PC-3 (cell line): ENCODE measurements at regions not wholly inside any gene's neighbourhood (a gene's known extent, or its start where the extent isn't known, plus 50 kb on each side); places are given as distances from the start of the nearest gene placed in this dataset.

Source experiments
- ATAC-seq: fragments of 200-7000 bp; cut with Tn5 transposase; 2 replicates; pipeline ENCODE4 v1.9.1; 2020; ENCODE audit warnings: mild to moderate bottlenecking, moderate library complexity
- BruUV-seq: library from RNA; stranded (reverse); fragments of 400-500 nt; replicated peaks from 2 replicates; lab custom pipeline; 2021; lab: Mats Ljungman, UMichigan
- CTCF ChIA-PET: fragments of 300-600 bp; sonication (Branson Sonifier 250); formaldehyde crosslinking; loops from one replicate; lab custom pipeline; 2022; ENCODE audit warnings: antibody characterized with exemption; lab: Charles Lee
- POLR2A ChIA-PET: fragments of 300-600 bp; sonication (Branson Sonifier 250); formaldehyde crosslinking; loops from one replicate; lab custom pipeline; 2022; ENCODE audit warnings: antibody characterized with exemption; ENCODE audit not compliant: unreplicated experiment; lab: Charles Lee
- DNase-seq: peaks from one replicate; pipeline ENCODE4 v3.0.0-alpha.2; 2015
- H2AFZ ChIP-seq: fragments of 300-600 bp; sonication (generic); 2 replicates; pipeline ENCODE4 v1.6.0; 2016; ENCODE audit warnings: antibody characterized with exemption, low read length
- H3F3A ChIP-seq: fragments of 300-600 bp; sonication (generic); one replicate; pipeline ENCODE4 v1.6.0; 2017; ENCODE audit warnings: antibody characterized with exemption, low read length, control low read depth, mild to moderate bottlenecking; ENCODE audit not compliant: unreplicated experiment
- H3K27ac ChIP-seq: fragments of 300-600 bp; sonication (generic); 2 replicates; pipeline ENCODE4 v1.5.1; 2016; ENCODE audit warnings: mild to moderate bottlenecking, low read length
- H3K27me3 ChIP-seq: fragments of 300-600 bp; sonication (generic); 2 replicates; pipeline ENCODE4 v1.6.1; 2016; ENCODE audit warnings: low read length, mixed read lengths
- H3K36me3 ChIP-seq: fragments of 300-600 bp; sonication (generic); 2 replicates; pipeline ENCODE4 v1.6.1; 2016; ENCODE audit warnings: low read depth, mixed run types, low read length, mixed read lengths
- H3K4me1 ChIP-seq: fragments of 300-600 bp; sonication (generic); 2 replicates; pipeline ENCODE4 v1.5.1; 2016; ENCODE audit warnings: low read length; ENCODE audit not compliant: insufficient read depth
- H3K4me2 ChIP-seq: fragments of 300-600 bp; sonication (generic); 2 replicates; pipeline ENCODE4 v1.6.0; 2016; ENCODE audit warnings: low read length
- H3K4me3 ChIP-seq: fragments of 300-600 bp; sonication (generic); 2 replicates; pipeline ENCODE4 v1.5.1; 2016; ENCODE audit warnings: mild to moderate bottlenecking, low read length, mixed read lengths
- H3K79me2 ChIP-seq: fragments of 300-600 bp; sonication (generic); 2 replicates; pipeline ENCODE4 v1.6.1; 2017; ENCODE audit warnings: low read length, mixed read lengths
- H3K9ac ChIP-seq: fragments of 300-600 bp; sonication (generic); 2 replicates; pipeline ENCODE4 v1.6.0; 2016; ENCODE audit warnings: mild to moderate bottlenecking, low read length
- H3K9me2 ChIP-seq: fragments of 300-600 bp; sonication (generic); replicated peaks from 2 replicates; pipeline ENCODE4 v1.6.1; 2016; ENCODE audit warnings: mixed run types, low read length, mixed read lengths
- H3K9me3 ChIP-seq: fragments of 300-600 bp; sonication (generic); 2 replicates; pipeline ENCODE4 v1.6.1; 2016; ENCODE audit warnings: low read length, mixed read lengths
- H4K20me1 ChIP-seq: fragments of 300-600 bp; sonication (generic); 2 replicates; pipeline ENCODE4 v1.6.1; 2016; ENCODE audit warnings: low read length, mixed read lengths
- EZH2 ChIP-seq: fragments of 300-600 bp; sonication (generic); IDR thresholded peaks from one replicate; pipeline ENCODE4 v1.6.1; 2017; ENCODE audit warnings: antibody characterized with exemption, mild to moderate bottlenecking, low read length; ENCODE audit not compliant: unreplicated experiment
- EZH2phosphoT487 ChIP-seq: fragments of 300-600 bp; sonication (generic); IDR thresholded peaks from 2 replicates; pipeline ENCODE4 v1.6.1; 2018; ENCODE audit warnings: mild to moderate bottlenecking, antibody characterized with exemption, low read length, borderline replicate concordance
- intact Hi-C: fragments of 100-400 bp; cut with micrococcal nuclease; formaldehyde crosslinking; loops from 2 replicates; pipeline ENCODE4 v1.9.0; 2023
- TF ChIP-seq, protein P1 (sequence below): fragments of 300-600 bp; sonication (generic); conservative IDR thresholded peaks from 2 replicates; pipeline ENCODE4 v1.5.1; 2017; ENCODE audit warnings: antibody characterized with exemption, low read depth, mild to moderate bottlenecking, low read length

DNA sequence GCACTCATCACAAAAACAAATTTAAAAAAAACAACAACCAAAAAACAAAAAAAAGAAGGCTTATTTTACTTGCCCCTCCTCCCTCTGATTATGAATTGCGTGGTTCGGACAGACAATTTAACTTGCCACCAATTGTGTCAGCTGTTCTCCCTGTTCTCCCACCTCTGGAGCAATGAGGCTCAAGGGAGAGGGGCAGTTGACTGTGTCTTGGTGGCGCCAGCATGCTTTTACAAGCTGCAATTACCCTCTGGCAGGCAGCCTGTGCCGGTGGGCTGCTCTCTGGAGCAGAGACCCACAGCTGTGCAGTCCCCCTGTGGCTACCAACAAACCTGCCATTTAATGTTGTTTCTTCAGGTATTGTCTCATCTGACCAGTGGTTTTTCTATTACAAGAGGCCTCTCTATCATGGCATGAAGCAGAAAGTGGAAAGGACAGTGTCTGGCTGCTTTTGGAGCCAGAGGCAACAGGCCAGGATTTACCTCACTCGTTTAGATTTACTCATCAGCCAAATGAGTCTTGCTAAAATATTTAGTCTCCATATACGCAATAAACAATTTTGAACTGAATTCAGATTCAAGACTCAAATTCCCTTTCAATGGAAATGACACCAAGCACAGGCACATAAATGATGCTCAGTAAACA lies 192.0 kb upstream of the TPRG1 start:
- Histone ChIP-seq H3K79me2 (no peaks in the 10 kb centered on the region), H3F3A (peaks cover 4% of the 10 kb centered on the region), H3K27me3 (no peaks in the 10 kb centered on the region), H3K9ac (no peak overlapping the region), H3K4me2 (0 out of 2 replicates have a peak overlapping the region, but pooled peaks have one; percentile 29), H3K9me3 (no peaks in the 10 kb centered on the region), H3K9me2 (no peaks in the 10 kb centered on the region), H3K36me3 (no peaks in the 10 kb centered on the region), H3K4me3 (no peak overlapping the region), H3K27ac (no peak overlapping the region), H2AFZ (no peak overlapping the region), H4K20me1 (no peaks in the 10 kb centered on the region), H3K4me1 (peaks cover 35% of the 10 kb centered on the region)
- no peak for TF ChIP-seq EZH2
- TF ChIP-seq, protein P1, sequence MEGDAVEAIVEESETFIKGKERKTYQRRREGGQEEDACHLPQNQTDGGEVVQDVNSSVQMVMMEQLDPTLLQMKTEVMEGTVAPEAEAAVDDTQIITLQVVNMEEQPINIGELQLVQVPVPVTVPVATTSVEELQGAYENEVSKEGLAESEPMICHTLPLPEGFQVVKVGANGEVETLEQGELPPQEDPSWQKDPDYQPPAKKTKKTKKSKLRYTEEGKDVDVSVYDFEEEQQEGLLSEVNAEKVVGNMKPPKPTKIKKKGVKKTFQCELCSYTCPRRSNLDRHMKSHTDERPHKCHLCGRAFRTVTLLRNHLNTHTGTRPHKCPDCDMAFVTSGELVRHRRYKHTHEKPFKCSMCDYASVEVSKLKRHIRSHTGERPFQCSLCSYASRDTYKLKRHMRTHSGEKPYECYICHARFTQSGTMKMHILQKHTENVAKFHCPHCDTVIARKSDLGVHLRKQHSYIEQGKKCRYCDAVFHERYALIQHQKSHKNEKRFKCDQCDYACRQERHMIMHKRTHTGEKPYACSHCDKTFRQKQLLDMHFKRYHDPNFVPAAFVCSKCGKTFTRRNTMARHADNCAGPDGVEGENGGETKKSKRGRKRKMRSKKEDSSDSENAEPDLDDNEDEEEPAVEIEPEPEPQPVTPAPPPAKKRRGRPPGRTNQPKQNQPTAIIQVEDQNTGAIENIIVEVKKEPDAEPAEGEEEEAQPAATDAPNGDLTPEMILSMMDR = no peak
- DNase-seq (no peak), ATAC-seq (no peak)
- intact Hi-C loops = loop anchor here (5.0 to 10.0 kb wide), 3 partner anchors 63 to 965 kb away; no protein-coding TSS in a partner anchor
- POLR2A ChIA-PET = no interaction called here
- CTCF ChIA-PET = no interaction called here
- no TSS peak for BruUV-seq

DNA sequence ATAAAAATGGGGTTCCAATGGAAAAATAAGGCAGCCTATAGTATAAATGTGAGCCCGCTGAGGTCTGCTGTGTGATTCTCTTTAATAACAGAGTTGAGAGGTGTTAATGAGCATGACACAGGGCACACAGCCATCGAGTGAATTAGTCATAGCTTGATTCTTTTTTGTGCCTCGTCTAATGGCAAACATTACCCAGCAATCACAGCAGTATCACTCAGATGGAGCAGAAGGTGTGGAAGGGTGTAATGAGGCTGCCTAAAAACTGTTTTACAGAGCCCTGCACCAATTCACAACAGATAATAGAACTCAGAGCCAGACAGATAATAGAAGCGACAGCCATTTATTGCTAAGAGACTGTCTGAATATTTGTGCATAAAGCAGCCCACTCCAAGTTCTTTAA lies 178.6 kb upstream of the TPRG1 start:
- no peaks in the 10 kb centered on the region for H3K9me3 ChIP-seq
- no peak overlapping the region for H3K4me3 ChIP-seq
- no peak overlapping the region for H2AFZ ChIP-seq
- DNase-seq (no peak), ATAC-seq (no peak)
- TF ChIP-seq EZH2 (no peak), EZH2phosphoT487 (no peak)
- TF ChIP-seq, protein P1 = no peak
- H4K20me1 ChIP-seq = no peaks in the 10 kb centered on the region
- CTCF ChIA-PET = no interaction called here
- H3K9me2 ChIP-seq = no peaks in the 10 kb centered on the region
- H3K4me1 ChIP-seq = no peaks in the 10 kb centered on the region
- H3K79me2 ChIP-seq = no peaks in the 10 kb centered on the region
- no peaks in the 10 kb centered on the region for H3K27me3 ChIP-seq
- no peak overlapping the region for H3K27ac ChIP-seq
- no peak overlapping the region for H3K4me2 ChIP-seq
- BruUV-seq = no TSS peak
- intact Hi-C loops = no loop called here
- H3F3A ChIP-seq = no peaks in the 10 kb centered on the region
- POLR2A ChIA-PET = no interaction called here
- no peaks in the 10 kb centered on the region for H3K36me3 ChIP-seq
- H3K9ac ChIP-seq = no peak overlapping the region

DNA sequence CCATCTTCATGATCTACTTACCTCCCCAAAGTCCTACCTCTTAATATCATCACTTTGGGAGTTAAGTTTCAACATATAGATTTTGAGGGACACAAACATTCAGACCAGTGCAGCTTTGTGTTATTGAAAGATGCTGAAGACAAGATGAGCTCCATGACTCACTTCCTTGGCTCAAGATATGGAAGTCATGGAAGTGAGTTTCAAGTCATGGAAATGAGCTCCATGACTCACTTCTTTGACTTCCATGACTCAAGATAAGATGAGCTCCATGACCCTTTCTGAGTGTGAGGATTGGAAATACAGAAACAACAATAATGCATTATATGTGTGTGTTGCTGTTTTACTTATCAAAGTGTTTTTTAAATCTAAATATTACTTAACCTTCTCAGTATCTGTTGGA lies 170.2 kb upstream of the TPRG1 start:
- peak; percentile 85 for ATAC-seq
- no TSS peak for BruUV-seq
- POLR2A ChIA-PET = interaction anchor here (0.5 kb wide), 1 partner anchor 956 kb away, joined by 7 read pairs; no protein-coding TSS in a partner anchor

More for the DNA sequence above, 170.2 kb upstream of the TPRG1 start:
- Histone ChIP-seq H3K4me1 (peaks cover 10% of the 10 kb centered on the region; the same call in 1 of the 2 replicates), H2AFZ (no peak overlapping the region), H3K4me3 (no peak overlapping the region), H3K79me2 (no peaks in the 10 kb centered on the region), H3K4me2 (no peak overlapping the region), H3K9me3 (no peaks in the 10 kb centered on the region), H4K20me1 (no peaks in the 10 kb centered on the region), H3F3A (no peaks in the 10 kb centered on the region), H3K27ac (no peak overlapping the region), H3K9me2 (no peaks in the 10 kb centered on the region), H3K27me3 (no peaks in the 10 kb centered on the region), H3K36me3 (no peaks in the 10 kb centered on the region), H3K9ac (no peak overlapping the region)
- CTCF ChIA-PET = interaction anchor here (0.7 kb wide), 1 partner anchor 39 kb away, joined by 4 read pairs; no protein-coding TSS in a partner anchor
- DNase-seq = peak; percentile 84
- intact Hi-C loops = no loop called here
- TF ChIP-seq EZH2phosphoT487 (no peak), EZH2 (no peak)
- TF ChIP-seq, protein P1 = no peak
